GM21786 (cell line): ENCODE measurements at regions not wholly inside any gene's neighbourhood (a gene's known extent, or its start where the extent isn't known, plus 50 kb on each side); places are given as distances from the start of the nearest gene placed in this dataset.
A peak's percentile ranks its signal among the peaks of the same experiment; 100 is the strongest.
"Not testable (repeated sequence)": the region's sequence is repeated elsewhere in the genome, so short reads cannot be mapped to it uniquely, and the experiment has no call there.

ENCODE experiments used
- ATAC-seq: cut with Tn5 transposase; IDR thresholded peaks from one replicate; pipeline ENCODE4 v1.9.1; 2021; ENCODE audit not compliant: unreplicated experiment

DNA sequence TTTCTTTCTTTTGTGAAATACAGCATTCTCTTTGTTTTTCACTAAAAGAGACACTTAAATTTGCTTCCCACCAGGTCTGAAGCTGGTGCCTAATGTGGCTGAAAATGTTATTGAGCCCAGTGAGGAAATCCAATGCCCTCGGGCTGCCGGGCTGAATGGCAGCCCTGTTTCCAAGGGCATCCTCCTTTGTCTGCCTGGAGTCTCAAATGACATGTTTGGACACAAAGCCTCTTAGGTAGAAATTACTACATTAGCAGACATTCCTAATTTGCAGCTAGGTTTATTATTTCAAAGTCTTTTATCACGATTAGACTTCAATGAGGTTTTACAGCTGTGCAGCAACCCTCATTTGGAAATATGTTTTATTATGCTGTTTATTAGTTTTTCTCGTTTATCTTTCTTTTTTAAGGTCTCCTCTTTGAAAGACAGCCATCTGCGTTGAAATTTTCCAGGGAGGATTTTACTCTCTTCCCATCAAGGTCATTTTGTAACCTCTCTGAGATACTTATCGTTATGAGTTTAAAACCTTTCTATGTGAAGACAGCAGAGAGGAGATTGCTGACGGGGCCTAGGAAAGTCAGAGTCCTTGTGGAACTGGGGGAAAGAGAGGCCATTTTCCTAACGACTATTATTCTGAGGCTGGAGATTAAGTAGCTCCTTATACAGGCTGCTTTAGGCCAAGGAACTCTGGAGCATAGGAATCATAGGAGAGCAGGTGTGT lies 59.0 kb upstream of the ZNF532 start:
- no peak for ATAC-seq

DNA sequence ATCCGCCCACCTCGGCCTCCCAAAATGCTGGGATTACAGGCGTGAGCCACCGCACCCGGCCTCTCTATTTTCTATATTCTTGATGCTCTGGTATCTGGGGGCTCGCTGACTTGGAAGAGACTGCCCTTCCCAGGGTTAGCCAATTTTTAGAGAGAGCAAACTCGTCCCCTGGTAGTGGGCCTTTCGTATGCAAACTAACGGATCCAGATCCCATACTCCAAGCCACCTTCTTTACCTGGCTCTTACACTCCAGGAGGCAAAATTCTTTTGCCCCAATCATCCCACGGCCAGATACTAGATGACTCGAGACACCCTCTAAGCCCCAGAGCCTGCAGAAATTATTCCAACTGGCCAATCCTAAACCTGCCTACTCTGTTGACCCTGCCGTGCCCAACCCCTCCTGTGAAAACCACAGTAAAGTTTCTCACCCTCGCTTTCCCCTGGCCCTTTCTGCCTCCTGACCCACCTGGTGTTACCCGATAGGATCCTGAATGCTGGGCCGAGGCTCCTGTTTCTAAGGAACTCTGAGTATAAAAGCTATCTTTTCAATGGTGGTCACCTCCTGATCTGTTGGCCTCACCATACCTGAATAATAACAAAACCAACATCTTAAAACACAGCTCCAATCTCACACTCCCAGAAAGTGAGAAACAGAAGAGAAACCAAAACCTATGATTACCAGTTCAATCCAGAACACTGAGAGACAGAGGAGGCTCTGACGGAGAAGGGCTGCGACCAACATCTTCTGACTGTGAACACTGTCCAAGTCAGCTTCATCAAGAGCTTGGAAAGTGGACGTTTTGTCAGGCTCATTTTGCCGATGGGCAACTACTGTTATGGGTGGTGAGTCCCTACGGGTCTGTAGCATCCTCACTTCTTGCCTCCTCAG lies 57.6 kb upstream of the ZNF532 start:
- peak; percentile 96 for ATAC-seq

- no peak for ATAC-seq
These were observed 56.9 kb upstream of the ZNF532 start for GRCh38 chr18:58807766-58808165.

DNA sequence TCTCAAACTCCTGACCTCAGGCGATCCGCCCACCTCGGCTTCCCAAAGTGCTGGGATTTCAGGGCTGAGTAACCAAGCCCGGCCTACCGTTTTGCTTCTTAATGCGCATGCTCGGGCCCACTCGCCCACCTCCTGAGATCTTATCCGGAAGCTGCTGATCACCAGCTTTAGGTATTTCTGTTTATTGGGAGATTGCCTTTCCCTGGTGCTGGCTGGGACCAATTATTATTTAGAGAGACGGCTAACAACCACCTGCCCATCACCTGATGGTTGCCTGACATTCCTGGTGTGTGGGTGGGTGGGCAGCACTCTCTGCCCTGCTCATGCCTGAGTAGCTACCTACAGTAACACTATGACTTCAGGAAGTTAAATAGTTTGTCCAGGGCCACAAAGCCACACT lies 56.3 kb upstream of the ZNF532 start:
- no peak for ATAC-seq

- ATAC-seq, result not testable (repeated sequence)
These were observed 52.8 kb upstream of the ZNF532 start for GRCh38 chr18:58811859-58812258.

GRCh38 chr18:58813105-58813504 lies 51.6 kb upstream of the ZNF532 start:
- no peak for ATAC-seq

- no peak for ATAC-seq
These were observed 51.0 kb upstream of the ZNF532 start for GRCh38 chr18:58813561-58814225.

DNA sequence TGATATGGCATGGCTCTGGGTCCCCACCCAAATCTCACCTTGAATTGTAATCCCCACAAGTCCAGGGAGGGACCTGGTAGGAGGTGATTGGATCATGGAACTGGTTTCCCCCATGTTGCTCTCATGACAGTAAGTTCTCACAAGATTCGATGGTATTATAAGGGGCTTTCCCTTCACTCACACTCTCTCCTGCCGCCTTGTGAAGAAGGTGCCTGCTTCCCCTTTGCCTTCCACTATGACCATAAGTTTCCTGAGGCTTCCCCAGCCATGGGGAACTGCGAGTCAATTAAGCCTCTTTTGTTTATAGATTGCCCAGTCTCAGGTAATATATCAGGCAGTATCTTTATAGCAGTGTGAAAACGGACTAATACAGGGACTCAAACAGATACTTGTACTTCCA lies 50.4 kb upstream of the ZNF532 start:
- ATAC-seq, result no peak
